Right atrium auricular region (tissue), 2 donors: ENCODE measurements at regions not wholly inside any gene's neighbourhood (a gene's known extent, or its start where the extent isn't known, plus 50 kb on each side); places are given as distances from the start of the nearest gene placed in this dataset.

ENCODE experiments used
- DNase-seq: peaks from one replicate; pipeline ENCODE4 v3.0.0-alpha.2; 2019; ENCODE audit warnings: low spot score
- H3K27ac ChIP-seq, 2 donors: fragments of 200-600 bp; sonication (generic); 1 replicate in 1 of 2; 2 replicates in 1 of 2; pipeline ENCODE4 v1.5.1; 2016 to 2019
- H3K27me3 ChIP-seq, 2 donors: fragments of 200-600 bp; sonication (generic); one replicate each; pipeline versions ENCODE4 v1.5.1 to v1.6.0; 2017 to 2019
- H3K36me3 ChIP-seq: fragments of 200-600 bp; sonication (generic); one replicate; pipeline ENCODE4 v1.5.1; 2016
- H3K4me1 ChIP-seq, 2 donors: fragments of 200-600 bp; sonication (generic); one replicate each; pipeline versions ENCODE4 v1.5.1 to v1.6.0; 2017 to 2019
- H3K4me3 ChIP-seq, 2 donors: fragments of 200-600 bp; sonication (generic); 1 replicate in 1 of 2; 2 replicates in 1 of 2; pipeline ENCODE4 v1.5.1; 2017 to 2019; ENCODE audit warnings: mild to moderate bottlenecking in 1 of 2, moderate library complexity in 1 of 2
- H3K9me3 ChIP-seq, 2 donors: fragments of 200-600 bp; sonication (generic); one replicate each; pipeline ENCODE4 v1.5.1; 2019
- TF ChIP-seq, protein P1 (sequence below), 2 donors: fragments of 200-600 bp; sonication (generic); IDR thresholded peaks; one replicate each; pipeline ENCODE4 v1.5.1; 2019; ENCODE audit warnings: antibody characterized with exemption in 2 of 2

DNA sequence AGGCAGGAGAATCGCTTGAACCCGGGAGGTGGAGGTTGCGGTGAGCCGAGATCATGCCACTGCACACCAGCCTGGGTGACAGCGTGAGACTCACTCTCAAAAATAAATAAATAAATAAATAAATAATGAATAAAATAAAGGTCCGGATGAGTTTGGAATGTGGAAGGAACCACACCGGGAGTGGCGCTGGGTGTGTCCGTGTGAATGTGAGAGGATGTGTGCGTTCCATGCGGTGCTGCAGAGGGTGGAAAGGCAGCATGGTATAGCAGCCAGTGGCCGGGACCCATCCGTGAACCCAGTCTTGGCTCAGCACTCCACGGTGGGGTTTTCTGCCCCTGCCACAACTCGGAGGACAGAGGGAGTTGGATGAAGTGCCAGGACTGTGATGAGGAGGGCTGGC lies 56.2 kb upstream of the POFUT2 start:
- Histone ChIP-seq H3K4me3 (no peak overlapping the region), H3K27ac (no peak overlapping the region), H3K9me3 (no peaks in the 10 kb centered on the region), H3K4me1 (peaks cover 0 to 19% of the 10 kb centered on the region in 2 donors), H3K27me3 (no peaks in the 10 kb centered on the region), H3K36me3 (no peaks in the 10 kb centered on the region)
- DNase-seq: no peak
- TF ChIP-seq, protein P1, sequence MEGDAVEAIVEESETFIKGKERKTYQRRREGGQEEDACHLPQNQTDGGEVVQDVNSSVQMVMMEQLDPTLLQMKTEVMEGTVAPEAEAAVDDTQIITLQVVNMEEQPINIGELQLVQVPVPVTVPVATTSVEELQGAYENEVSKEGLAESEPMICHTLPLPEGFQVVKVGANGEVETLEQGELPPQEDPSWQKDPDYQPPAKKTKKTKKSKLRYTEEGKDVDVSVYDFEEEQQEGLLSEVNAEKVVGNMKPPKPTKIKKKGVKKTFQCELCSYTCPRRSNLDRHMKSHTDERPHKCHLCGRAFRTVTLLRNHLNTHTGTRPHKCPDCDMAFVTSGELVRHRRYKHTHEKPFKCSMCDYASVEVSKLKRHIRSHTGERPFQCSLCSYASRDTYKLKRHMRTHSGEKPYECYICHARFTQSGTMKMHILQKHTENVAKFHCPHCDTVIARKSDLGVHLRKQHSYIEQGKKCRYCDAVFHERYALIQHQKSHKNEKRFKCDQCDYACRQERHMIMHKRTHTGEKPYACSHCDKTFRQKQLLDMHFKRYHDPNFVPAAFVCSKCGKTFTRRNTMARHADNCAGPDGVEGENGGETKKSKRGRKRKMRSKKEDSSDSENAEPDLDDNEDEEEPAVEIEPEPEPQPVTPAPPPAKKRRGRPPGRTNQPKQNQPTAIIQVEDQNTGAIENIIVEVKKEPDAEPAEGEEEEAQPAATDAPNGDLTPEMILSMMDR (IDR thresholded peaks at IDR 0.05): no peak

DNA sequence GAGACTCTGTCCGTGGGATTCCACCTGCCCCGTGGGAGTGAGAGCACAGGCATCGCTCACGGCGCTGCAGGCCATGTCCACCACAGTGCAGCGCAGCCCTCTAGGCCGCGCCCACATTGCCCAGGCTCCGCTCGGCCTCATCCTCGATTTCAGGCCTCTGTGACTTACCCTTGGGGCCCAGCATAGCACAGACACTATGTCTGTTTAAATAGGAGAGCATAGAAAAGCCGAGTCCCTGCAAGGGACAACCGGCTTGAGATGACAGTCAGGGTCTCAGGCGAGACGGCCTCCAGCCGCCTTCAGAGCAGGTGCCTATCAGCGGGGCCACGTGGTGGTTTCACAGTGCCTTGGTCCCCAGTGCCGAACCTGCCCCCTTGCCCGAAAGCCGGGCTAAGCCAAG lies 56.9 kb upstream of the POFUT2 start:
- Histone ChIP-seq H3K27ac (no peak overlapping the region), H3K9me3 (no peaks in the 10 kb centered on the region), H3K4me3 (no peak overlapping the region), H3K36me3 (no peaks in the 10 kb centered on the region), H3K4me1 (peaks cover 0 to 25% of the 10 kb centered on the region in 2 donors), H3K27me3 (no peaks in the 10 kb centered on the region)
- TF ChIP-seq, protein P1 (IDR thresholded peaks at IDR 0.05): no peak
- DNase-seq: no peak

DNA sequence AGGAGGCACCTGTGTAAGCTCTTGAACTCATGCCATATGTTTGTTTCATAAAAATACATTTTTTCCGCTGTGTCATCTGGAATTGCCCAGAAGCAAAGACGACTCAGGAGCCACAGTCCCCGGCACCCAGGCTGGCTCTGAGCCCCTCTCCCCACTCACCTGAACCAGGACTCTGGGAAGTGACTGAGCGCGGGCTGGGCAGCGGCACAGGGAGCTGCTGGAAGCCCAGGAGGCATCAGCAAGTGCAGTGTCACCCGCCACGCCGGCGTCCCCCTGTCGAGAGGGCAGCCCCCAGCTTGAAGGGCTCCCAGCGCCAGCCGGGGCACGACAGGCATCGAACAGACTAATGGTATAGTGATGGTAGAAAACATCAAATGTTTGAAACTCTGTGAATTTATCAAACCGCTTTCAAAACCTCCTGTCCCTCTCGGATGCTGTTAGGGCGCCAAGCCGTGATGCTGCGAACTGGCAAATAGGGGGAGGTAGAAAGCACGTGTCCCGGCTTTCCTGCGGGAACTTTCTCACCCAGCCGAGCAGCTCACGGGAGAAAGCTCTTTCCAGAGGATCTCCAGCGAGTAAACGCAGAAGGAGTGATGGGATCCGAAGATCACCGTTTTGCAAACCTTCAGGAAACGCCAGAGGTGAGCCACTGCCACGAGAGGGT lies 57.8 kb upstream of the COL18A1 start:
- Histone ChIP-seq H3K4me3 (no peak overlapping the region), H3K9me3 (no peaks in the 10 kb centered on the region), H3K4me1 (peaks cover 0 to 45% of the 10 kb centered on the region in 2 donors), H3K27ac (no peak overlapping the region), H3K27me3 (no peaks in the 10 kb centered on the region), H3K36me3 (no peaks in the 10 kb centered on the region)
- TF ChIP-seq, protein P1 (IDR thresholded peaks at IDR 0.05): no peak
- no peak for DNase-seq

DNA sequence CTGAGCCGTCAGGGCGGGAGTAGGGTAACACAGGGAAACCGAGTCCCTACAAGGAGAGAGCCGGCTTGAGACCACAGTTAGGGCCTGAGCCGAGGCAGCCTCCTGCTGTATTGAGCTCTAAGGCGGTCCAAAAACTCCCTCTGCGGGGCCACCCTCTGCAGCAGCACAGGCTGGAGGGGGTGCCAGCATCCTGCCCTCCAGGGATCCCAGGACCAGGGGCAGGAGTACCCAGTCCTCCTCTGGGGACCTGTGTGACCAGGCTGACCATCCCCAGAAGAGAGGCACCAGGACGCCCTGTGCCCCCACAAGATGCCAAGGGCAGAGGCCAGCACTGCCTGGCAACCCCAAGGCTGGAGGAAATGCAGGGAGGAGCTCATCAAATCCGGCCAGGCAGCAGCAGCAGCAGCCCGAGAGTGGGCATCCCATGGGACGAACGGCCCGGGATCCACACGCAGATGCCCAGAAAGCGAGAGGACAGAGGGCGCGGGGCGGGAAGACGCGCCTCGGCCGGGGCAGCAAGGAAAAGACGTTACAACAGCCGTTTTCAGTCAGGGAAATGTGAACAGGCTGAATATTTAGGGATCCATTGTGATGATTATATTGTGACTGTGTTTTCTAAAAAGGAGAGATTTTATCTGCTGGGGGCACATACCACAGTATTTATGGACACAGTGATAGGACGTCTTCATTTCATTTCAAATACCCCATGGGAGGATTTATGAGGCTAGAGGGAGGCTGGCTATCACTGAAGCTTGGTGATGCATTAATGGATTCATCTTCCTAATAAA lies 57.1 kb upstream of the COL18A1 start:
- H3K27ac ChIP-seq: peak overlapping the region in 1 of 2 donors; percentile 67
- H3K9me3 ChIP-seq: no peaks in the 10 kb centered on the region
- TF ChIP-seq, protein P1 (IDR thresholded peaks at IDR 0.05): no peak
- H3K4me1 ChIP-seq: peaks cover 0 to 52% of the 10 kb centered on the region in 2 donors
- no peak overlapping the region for H3K4me3 ChIP-seq
- no peaks in the 10 kb centered on the region for H3K27me3 ChIP-seq
- no peaks in the 10 kb centered on the region for H3K36me3 ChIP-seq
- no peak for DNase-seq

DNA sequence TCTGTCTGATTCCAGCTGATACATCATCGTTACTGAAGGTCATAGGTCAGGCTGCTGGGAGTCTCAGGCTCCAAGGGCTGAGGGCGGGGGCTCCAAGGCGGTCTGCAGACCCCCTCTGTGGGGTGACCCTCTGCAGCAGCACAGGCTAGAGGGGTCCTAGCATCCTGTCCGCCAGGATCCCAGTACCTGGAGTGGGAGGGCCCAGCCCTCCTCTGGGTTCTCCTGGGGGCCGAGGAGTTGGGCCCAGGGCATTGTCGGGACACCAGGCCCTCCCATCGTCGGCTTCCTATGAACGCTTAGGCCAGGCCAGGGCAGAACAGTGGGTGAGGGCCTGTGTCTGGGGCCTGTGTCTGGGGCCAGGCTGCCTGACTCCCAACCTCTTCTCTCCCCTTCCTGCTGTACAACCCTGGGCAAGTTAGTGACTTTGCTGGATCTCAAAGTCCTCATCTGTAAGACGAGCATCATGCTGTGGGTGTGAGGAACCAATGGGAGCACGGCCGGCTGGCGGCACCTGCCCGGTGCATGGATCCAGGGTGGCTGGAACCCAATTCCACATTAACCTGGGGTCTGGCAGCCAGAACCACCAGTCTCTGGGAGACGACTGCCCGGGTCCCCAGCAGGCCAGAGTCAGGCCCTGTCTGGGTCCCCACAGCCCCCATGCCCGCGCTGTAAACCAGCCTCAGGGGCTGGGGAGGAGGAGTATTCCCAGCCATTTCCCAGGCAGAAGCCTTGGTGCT lies 56.2 kb upstream of the COL18A1 start:
- H3K4me1 ChIP-seq: peaks cover 0 to 54% of the 10 kb centered on the region in 2 donors
- no peaks in the 10 kb centered on the region for H3K36me3 ChIP-seq
- DNase-seq: no peak
- H3K27ac ChIP-seq: peak overlapping the region; percentile 53 to 67
- H3K9me3 ChIP-seq: no peaks in the 10 kb centered on the region
- TF ChIP-seq, protein P1 (IDR thresholded peaks at IDR 0.05): no peak
- no peaks in the 10 kb centered on the region for H3K27me3 ChIP-seq
- no peak overlapping the region for H3K4me3 ChIP-seq
